GM12891 (cell line): ENCODE measurements at regions not wholly inside any gene's neighbourhood (a gene's known extent, or its start where the extent isn't known, plus 50 kb on each side); places are given as distances from the start of the nearest gene placed in this dataset.
"Not testable (repeated sequence)": the region's sequence is repeated elsewhere in the genome, so short reads cannot be mapped to it uniquely, and the experiment has no call there.

ENCODE experiments used
- DNase-seq: peaks from one replicate; pipeline ENCODE4 v3.0.0; 2011; ENCODE audit warnings: low spot score; ENCODE audit not compliant: insufficient read length
- FAIRE-seq: peaks from 2 replicates; lab custom pipeline; 2011; peaks lifted over from hg19 to GRCh38; lab: Jason Lieb, UNC
- PAX5 ChIP-seq: IDR thresholded peaks from 2 replicates; pipeline ENCODE4 v1.6.1; 2011; ENCODE audit warnings: low read length, moderate library complexity, mild to moderate bottlenecking; ENCODE audit not compliant: insufficient read depth, severe bottlenecking
- POLR2A ChIP-seq: IDR thresholded peaks from 2 replicates; pipeline ENCODE4 v1.6.1; 2011; ENCODE audit warnings: low read depth, low read length, control low read depth
- POLR2AphosphoS5 ChIP-seq: IDR thresholded peaks from 2 replicates; pipeline ENCODE4 v1.6.1; 2011; ENCODE audit warnings: low read depth, low read length, control low read depth
- POU2F2 ChIP-seq: IDR thresholded peaks from 2 replicates; pipeline ENCODE4 v1.6.1; 2011; ENCODE audit warnings: low read depth, mild to moderate bottlenecking, control low read depth, low read length, moderate library complexity
- SPI1 ChIP-seq: IDR thresholded peaks from 2 replicates; pipeline ENCODE4 v1.6.1; 2011; ENCODE audit warnings: low read depth, low read length, control low read depth
- TAF1 ChIP-seq: IDR thresholded peaks from 2 replicates; pipeline ENCODE4 v1.6.1; 2011; ENCODE audit warnings: low read depth, low read length, control low read depth

- DNase-seq (no peak), FAIRE-seq (no peak)
- TF ChIP-seq TAF1 = no peak
- TF ChIP-seq POLR2AphosphoS5 = no peak
- no peak for TF ChIP-seq POLR2A
- TF ChIP-seq POU2F2 = no peak
- no peak for TF ChIP-seq SPI1
- no peak for TF ChIP-seq PAX5
These were observed 50.2 kb upstream of the THSD7B start for GRCh38 chr2:136715146-136715545.

DNA sequence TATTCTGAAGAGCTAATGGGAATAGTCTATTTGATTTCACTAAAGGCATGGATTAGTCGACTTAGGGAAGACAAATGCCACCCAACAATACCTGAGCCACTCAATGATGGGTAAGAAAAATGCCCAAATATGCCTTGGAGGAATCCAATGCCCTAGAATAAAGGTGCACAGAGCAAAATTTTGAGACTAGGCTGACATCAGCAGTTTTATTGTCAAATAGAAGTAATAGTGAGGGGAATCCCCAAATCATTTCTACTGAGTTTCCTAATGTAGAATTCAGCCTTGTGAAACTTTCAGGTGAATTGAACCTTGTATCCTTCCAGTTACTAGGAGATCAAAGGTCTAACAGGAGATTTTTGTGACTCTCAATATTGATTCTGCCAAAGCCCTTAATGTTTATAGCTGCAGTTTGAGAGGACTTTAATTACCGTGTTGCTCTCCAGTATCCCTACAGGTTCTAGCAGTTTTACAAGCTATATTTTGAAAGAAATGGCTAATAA is 50.8 kb upstream of the THSD7B start:
- FAIRE-seq (no peak), DNase-seq (no peak)
- TF ChIP-seq SPI1 (no peak), POU2F2 (no peak), TAF1 (no peak), POLR2A (no peak), PAX5 (no peak), POLR2AphosphoS5 (no peak)

- FAIRE-seq (no peak), DNase-seq (no peak)
These were observed 51.6 kb upstream of the THSD7B start for GRCh38 chr2:136713739-136714138.

GRCh38 chr2:136705336-136705735 is 60.0 kb upstream of the THSD7B start:
- FAIRE-seq (no peak), DNase-seq (no peak)
- TF ChIP-seq SPI1 = no peak
- TF ChIP-seq TAF1 = no peak
- TF ChIP-seq PAX5 = no peak
- TF ChIP-seq POU2F2 = no peak
- TF ChIP-seq POLR2A = no peak
- TF ChIP-seq POLR2AphosphoS5 = no peak

More at GRCh38 chr2:136713739-136714138, 51.6 kb upstream of the THSD7B start:
- no peak for TF ChIP-seq TAF1
- no peak for TF ChIP-seq POLR2A
- no peak for TF ChIP-seq POLR2AphosphoS5
- no peak for TF ChIP-seq POU2F2
- no peak for TF ChIP-seq PAX5
- no peak for TF ChIP-seq SPI1

- DNase-seq = no peak
- TF ChIP-seq POLR2AphosphoS5 (no peak), PAX5 (no peak), POU2F2 (no peak), POLR2A (no peak), SPI1 (no peak), TAF1 (no peak)
- FAIRE-seq = no peak
These were observed 62.1 kb upstream of the THSD7B start for GRCh38 chr2:136703214-136703613.

GRCh38 chr2:136696438-136696837 is 68.9 kb upstream of the THSD7B start:
- DNase-seq (no peak), FAIRE-seq (no peak)
- no peak for TF ChIP-seq POLR2AphosphoS5
- TF ChIP-seq POU2F2 = no peak
- no peak for TF ChIP-seq TAF1

GRCh38 chr2:136693966-136694365 is 71.4 kb upstream of the THSD7B start:
- FAIRE-seq (no peak), DNase-seq (no peak)
- TF ChIP-seq POU2F2 = no peak
- TF ChIP-seq TAF1 = no peak
- no peak for TF ChIP-seq POLR2A
- no peak for TF ChIP-seq SPI1
- TF ChIP-seq POLR2AphosphoS5 = no peak
- no peak for TF ChIP-seq PAX5

GRCh38 chr2:136680079-136680478 is 85.3 kb upstream of the THSD7B start:
- not testable (repeated sequence) for DNase-seq

DNA sequence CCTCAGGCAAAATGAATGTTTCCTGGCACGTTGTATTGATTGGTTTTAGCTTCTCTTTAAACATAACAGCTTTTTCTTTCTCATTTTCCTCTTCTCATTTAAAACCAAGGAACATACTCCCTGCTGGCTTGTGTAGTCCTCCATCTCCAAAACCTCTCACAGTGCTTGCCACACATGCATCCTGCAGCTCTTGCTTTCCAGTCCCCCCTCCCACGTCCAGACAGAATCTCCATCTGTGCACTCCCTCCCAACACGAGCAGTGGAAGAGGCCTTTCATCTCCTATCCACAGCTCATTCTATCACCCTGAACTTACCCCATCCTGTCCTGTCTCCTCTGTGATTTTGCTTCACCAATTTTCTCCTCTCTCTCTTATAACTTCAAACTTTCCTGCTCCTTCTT is 99.6 kb upstream of the THSD7B start:
- DNase-seq = no peak
- no peak for FAIRE-seq
- no peak for TF ChIP-seq TAF1
- no peak for TF ChIP-seq POLR2A
- TF ChIP-seq SPI1 = no peak

More at GRCh38 chr2:136680079-136680478, 85.3 kb upstream of the THSD7B start:
- FAIRE-seq = not testable (repeated sequence)

GRCh38 chr2:136664713-136665405 is 100.5 kb upstream of the THSD7B start:
- no peak for FAIRE-seq
- no peak for TF ChIP-seq POLR2AphosphoS5
- TF ChIP-seq PAX5 = no peak
- no peak for TF ChIP-seq POLR2A
- TF ChIP-seq TAF1 = no peak
- no peak for TF ChIP-seq SPI1
- TF ChIP-seq POU2F2 = no peak
- no peak for DNase-seq

DNA sequence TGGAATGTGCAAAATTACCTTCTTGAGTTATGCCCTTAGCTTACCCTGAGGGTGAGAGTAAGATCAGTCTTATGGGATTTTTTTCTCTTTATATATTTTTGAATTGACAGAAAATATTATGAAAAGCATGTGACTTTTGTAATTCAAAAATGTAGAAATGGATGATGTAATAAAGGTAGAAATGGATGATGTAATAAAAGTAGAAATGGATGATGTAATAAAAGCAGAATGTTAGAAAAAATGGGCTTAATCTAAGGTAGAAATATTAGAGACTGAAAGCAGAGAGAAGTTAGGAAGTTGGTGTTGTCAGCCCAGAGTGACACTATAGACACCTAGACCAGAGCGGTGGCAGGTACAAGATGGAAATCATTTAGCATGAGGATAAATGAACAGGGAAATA is 107.1 kb upstream of the THSD7B start:
- TF ChIP-seq POU2F2 (no peak), SPI1 (no peak), PAX5 (no peak), TAF1 (no peak)
- no peak for FAIRE-seq
- no peak for DNase-seq
